NCI-H1105 (cell line): ENCODE measurements at regions not wholly inside any gene's neighbourhood (a gene's known extent, or its start where the extent isn't known, plus 50 kb on each side); places are given as distances from the start of the nearest gene placed in this dataset.
A peak's percentile ranks its signal among the peaks of the same experiment; 100 is the strongest.

Experiments used
- DNase-seq: peaks from one replicate; lab custom pipeline; 2025; lab: John Stamatoyannopoulos, UW

DNA sequence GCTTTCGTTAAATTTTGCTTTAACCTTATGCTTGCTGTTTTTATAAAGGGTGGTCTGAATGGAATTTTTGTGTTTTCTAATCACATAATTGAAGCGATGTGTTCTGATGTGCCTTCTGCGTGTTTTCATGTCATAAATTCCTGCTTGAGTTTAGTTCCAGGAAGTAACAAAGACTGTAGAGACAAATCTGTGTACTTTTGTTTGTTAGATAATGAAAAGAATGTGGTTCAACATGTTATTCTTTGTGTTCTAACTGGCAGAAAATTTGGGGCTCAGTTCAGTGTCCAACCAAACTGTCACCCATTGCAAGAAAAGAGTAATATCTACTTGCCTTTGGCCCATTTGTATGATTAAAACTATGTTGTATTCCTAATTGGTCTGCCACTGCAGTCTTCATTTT is 324.0 kb downstream of the DIPK2A start:
- DNase-seq = no peak

DNA sequence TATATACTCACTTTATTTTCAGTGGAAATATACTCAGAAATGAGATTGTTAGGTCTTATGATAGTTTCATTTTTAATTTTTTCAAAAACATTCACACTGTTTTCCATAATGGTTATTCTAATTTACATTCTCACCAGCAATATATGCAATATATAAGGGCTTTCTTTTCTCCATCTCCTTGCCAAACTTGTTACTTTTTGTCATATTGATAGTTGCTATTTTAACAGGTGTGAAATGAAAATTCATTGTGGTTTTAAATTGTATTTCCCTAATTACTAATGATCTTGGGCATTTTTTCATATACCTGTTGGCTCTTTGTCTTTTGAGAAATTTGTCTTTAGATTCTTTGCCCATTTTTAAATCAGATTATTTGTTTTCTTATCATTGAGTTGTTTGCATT is 325.2 kb downstream of the DIPK2A start:
- no peak for DNase-seq

DNA sequence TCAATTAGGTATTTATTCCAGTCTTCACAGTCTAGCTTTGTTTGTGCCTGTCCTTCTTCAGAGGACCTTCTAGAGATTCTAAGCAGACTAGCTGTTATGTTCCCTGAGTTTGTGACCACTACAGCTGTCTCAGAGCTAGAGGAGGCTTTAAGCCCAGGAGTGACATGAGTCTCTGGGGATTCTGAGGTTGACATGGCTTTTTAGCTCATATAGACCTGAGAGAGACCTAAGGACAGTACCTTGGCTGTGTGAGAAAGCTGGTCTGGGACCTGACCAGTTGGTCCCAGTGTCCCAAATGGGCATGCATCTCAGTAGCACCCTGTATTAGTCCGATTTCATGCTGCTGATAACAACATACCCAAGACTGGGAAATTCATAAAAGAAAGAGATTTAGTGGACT is 330.2 kb downstream of the DIPK2A start:
- DNase-seq = no peak

DNA sequence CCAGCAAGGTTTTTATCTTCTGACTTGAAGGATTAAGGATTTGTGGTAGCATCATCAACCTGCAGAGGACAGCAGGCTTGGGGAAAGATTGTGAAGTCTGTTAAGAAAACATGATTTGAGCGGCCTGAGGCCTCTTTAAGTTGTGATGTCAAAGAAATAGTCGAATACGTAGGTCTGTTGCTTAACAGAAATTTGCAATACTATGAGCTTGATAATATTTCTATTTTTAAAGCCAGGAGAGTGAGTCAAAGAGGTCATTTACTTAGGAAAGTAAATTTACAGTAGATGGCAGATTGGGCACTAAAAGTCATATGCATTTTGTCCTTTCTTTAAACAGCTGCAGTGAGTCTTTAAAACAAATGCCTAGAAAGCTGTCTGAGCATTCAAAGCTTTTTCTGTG is 336.3 kb downstream of the DIPK2A start:
- DNase-seq = no peak

DNA sequence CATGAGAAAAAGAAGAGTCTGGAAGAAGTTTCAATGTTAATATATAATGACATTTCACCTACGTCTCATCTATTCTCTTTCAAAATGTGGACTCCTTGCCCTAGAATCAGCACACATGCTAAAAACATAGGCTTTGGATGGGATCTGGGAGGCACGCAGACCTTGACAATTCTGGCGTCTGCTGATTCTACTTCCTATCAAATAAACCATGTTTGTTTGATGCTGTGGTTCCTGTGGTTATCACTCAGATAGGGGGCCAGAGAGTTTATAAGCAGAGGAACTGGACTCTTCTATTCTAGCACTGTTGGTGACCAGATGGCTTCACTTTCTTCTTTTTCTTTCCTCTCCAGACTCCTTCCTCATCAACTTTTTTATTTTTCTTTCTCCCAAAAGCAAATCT is 336.8 kb downstream of the DIPK2A start:
- DNase-seq = no peak

DNA sequence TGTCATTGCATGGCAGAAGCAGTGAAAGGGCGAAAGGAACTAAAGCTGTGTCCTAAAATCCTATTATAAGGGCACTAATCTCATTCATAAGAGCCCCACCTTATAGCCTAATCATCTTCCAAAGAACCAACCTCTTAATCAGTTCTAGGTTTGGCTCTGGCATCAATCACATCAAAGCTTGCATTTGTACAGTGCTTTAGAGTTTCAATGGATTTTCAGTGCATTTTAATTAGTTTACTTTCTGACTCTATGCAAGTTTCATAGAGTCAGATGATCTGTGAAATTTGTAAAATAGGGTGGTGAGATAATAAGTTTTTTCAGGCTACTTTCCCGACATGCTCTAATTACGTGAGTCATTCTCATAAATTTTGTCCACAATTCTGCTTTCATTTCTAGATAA is 341.1 kb downstream of the DIPK2A start:
- no peak for DNase-seq

DNA sequence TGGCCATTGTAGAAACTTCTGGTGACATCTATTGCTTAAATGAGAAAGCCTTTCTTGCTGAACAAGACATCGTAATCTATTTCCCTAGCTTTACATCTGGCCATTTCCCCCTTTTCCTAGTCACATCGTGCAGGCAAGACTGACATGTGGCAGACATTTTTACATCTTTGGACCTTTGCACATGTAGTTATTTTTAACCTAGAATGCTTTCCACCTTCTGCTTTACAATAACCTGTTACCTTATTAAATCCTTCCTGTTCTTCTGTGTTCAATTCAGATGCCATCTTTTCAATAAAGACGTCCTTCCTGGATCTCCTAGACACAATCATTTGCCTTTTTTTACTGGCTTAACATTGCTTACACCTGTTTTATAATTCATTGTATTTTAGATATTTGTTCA is 343.3 kb downstream of the DIPK2A start:
- no peak for DNase-seq

DNA sequence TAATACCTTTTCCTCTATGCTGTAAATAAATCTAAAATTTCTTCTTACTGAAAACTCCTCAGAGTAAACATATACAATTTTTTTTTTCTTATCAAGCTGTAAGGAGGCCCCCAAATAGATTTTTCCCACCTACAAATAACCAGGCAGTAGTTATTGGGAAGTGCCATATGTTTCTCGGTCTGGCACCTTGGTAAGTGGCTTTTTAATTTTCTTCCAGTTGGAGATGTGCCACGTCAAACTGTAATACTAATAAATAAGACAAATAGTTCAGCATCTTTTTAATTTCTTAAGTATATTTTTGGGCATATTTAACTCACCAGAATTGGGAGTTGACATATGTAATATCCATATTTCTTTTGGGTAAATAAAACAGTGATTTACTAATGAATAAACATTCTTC is 346.3 kb downstream of the DIPK2A start:
- no peak for DNase-seq

DNA sequence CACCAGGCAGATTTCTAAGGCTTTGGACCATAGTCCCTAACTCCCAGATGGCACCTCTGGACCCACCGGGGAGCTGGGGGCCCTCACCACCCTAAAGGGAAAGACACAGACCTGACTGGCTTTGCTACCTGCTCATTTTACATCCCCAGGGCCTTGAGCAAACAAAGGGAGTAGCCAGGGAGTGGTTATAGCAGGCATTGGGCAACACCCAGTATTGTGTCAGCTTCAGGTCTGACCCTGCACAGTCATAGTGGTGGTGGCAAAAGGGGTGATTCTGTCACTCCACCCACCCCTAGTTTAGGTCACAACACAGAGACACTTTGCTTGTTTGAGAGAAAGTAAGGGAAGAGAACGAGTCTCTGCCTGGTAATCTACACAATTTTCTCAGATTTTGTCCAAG is 352.5 kb downstream of the DIPK2A start:
- no peak for DNase-seq

DNA sequence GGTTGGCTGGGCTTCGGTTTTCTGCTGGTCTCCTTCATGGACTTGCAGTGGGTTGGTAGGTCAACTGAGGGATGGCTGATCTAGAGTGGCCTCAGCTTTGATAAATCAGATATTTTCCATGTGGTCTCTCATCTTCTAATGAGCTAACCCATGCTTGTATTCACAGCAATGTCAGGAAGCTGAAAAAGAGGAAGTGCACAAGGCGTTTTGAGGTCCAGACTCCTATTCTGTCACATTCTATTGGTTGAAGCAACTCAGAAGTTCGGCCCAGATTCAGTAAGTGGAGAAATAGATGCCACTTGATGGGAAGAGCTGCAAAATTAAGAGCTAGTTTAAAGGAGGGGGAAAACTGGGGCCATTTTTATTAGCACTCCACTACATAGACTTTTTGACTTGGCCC is 361.2 kb downstream of the DIPK2A start:
- no peak for DNase-seq

DNA sequence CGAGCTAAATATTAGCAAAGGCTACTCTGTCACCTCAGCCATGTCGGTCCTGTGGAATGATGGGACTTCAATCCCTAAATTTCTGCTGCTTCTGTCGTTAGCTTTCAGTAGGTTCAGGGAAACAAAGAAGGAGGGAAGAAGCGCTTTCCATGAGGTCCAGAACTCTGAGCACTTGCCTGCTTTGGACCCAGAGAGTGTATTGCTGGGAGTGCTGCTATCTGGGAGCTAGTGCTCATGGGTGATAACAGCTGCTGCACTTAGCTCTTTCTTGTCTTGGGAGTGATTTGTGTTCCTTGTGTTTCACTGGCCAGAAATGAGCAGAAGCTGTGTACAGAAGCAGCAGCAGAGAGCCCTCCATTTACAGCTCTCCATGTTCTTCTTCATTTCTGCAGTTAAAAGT is 369.8 kb downstream of the DIPK2A start:
- DNase-seq = no peak

DNA sequence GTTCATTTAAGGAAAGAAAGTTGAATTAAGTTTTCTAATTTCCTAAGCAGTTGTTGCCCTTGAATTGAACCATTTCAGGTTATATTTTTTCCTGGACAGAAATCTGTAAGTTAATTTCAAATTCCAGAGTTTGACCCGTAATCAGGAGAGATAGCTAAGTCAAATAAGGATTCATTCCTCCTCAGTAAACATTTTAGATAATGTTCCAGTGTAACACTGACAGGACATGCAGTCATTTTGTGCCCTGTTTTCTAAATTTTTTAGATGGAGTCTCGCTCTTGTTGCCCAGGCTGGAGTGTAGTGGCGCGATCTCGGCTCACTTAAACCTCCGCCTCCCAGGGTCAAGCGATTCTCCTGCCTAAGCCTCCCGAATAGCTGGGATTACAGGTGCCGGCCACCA is 371.7 kb downstream of the DIPK2A start:
- DNase-seq = no peak

DNA sequence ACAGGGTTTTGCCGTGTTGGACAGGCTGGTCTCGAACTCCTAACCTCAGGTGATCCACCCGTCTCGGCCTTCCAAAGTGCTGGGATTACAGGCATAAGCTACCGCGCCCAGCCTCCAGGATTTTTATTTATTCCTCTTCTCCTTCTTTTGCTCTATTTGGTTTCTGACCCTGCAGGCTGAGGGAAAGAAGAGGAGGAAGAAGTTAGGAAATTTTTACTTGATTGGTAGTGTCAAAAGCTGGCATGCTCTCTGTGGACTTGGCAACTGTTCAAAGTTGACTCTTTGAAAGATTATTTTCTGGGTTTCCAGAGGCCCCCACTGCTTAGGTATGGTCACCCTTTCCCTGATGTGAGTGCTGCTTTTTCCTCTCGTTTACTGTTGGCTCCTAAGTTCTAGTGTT is 372.2 kb downstream of the DIPK2A start:
- DNase-seq = no peak

DNA sequence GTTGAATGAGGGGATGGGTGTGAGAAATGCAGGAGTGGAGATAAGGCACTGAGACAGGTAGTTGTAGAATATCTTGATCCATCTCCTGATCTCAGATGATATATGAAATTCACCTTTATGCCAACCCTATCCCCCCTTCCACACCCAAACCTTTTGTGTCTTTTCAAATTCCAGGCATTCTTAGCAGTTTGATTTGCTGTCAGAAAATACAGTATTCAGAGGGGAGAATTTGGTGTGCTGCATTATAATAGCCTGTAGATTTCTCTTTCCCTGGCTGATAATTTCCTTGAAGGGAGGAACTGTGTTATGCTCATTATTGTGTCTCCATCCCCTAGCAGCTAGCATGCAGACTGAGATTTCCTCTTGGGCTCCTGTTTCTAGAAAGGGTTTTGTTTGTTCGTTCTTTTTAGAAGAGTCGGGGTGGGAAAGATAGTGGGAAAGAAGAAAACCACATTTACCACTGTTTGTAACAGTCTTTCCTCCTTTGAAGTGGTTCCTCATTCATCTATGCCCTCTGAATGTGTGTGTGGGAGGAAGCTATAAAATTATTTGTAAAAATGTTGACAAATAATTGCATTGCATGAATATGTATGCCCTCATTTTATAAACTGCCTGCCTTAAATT is 373.4 kb downstream of the DIPK2A start:
- no peak for DNase-seq

DNA sequence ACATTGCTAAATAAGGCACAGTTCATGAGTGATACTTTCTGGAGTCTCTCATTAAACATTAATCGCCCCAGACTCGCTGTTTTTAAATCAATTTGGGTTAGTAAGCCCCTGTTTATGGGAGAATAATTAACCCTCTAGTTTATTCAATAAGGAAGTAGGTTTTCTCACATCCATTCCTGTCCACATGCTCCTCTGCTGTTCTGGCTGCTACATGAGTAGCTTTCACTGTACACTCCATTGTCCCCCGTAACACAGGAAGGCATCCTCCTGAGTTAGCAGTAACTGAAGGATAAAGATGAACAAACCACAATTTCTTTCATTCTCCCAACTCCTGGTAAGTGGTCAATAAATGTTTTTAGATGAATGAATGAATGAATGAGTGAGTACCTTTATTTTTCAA is 378.5 kb downstream of the DIPK2A start:
- no peak for DNase-seq

DNA sequence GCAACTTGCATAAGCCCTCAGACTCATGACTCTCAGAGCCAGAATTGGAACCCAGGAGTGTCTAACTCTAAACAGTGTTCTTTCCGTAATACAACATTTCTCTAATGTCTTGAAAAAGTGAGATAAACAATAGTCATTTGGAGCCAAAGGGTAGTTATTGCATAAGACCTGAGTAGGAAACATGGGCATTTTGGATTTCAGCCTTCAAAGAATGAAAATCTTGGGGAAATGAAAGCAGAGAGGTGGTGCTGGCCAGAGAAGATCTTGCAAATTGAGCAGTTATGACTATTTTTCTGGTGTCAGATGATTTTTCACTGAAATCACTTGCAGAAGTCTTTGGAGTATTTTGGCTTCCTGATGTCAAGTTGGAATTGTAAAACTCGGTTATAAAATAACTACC is 379.4 kb downstream of the DIPK2A start:
- no peak for DNase-seq

DNA sequence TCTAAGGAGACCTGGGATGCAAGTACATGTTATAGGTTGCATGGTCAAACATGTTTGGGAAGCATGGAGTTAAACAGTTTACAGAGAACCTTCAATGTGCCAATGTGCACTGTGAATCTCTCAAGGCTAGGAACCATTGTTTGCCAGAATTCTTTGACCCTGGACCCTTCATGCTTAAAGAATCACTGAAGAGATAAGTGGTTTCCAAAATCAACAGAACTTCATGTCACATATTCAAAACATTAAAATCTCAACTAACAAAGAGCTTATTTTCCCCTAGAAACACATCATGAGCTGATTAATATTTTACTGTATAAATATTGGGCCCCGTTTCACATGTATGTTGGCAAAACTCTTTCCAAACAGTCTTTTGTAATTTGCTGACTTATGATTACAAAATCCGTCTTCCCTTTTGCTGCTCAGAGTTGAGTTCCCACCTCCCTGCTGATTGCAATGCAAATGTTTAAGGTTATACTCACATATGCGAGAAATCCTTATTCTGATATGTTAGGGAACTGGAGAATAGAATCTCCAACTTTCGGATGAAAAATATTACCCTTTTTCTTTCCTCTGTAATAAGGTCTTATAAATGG is 380.2 kb downstream of the DIPK2A start:
- DNase-seq = no peak

DNA sequence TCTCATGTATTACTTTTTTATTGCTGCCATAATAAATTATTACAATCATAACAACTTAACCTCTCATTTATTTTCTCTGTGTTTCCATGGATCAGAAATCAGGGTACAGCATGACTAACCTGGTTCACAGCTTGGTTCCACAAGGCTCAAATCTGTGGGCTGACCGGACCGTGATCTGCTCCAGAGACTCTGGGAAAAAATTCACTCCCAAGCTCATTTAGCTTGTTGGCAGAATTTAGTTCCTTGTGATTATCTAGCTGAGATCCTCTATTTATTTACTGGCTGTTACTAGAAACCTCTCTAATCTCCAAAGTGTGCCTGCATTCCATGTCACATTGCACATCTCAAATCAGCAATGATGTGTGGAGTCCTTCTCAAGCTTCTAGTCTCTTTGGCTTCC is 386.6 kb downstream of the DIPK2A start:
- DNase-seq = no peak

DNA sequence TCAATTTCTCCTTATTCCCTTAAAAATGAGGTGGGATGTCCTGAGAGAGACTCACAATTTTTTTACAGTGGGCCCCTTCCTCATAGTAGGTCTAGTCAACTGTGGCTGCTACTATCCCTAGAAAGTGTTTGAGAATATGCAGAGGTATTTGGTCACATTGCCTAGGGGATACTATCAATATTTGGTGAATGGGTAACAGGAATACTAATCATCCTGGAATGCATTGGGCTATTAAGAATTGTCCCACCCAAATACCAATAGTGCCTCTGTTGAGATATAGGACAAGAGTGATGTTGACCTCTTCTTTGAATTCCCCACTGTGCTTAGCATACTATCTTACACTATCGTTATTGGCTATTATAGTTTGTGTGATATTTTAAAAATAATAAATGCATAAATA is 389.4 kb downstream of the DIPK2A start:
- DNase-seq = no peak

DNA sequence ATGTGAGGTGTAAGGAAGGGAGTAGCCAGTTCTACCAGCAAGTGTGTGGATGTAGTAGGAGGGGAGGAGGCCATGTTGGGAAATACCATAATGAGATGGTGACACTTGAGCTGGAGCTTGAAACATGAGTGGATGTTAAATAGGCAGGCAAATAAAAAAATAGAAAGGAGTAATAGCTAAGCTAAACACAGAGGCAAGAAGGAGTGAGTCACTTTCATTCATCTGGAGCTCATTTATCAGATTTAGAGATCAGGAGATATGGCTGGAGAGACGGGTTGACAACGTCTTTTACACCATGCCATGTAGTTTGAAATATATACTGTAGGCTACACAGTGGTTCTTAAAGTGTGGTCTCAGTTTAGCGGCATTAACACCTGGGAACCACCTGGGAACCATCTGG is 390.5 kb downstream of the DIPK2A start:
- no peak for DNase-seq

DNA sequence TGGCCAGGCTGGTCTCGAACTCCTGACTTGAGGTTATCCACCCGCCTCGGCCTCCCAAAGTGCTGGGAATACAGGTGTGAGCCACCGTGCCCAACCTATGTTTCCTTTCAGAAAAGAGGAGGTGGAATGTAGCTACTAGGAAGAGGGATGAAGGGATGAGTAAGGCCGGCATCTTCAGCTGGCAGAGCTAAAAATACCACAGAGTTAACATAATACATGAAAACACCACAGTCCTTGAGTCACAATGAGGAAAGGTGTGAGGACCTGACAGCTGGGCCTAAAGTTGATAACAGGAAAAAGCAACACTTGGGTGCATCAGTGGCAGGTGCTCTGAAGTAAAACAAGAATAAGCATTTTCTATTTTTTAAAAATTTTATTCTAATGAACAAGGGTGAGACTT is 392.2 kb downstream of the DIPK2A start:
- no peak for DNase-seq

DNA sequence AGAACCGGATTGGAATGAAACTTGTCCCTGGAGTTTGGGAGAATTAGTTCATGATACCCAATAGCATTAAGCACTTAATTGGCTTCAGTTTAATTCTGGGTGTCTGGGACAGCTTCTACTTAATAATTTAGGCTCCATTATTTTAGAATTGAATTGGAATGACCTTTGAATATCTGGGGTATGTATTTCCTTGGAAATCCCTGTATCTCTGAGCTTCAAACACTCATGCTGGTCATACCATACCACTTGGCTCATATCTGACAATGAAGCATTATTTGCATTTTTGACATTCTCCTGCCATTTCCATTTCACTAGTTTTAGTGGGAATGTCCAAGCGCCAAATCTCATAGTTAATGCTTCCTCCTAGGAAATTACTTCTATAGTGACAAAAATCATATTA is 393.1 kb downstream of the DIPK2A start:
- no peak for DNase-seq

DNA sequence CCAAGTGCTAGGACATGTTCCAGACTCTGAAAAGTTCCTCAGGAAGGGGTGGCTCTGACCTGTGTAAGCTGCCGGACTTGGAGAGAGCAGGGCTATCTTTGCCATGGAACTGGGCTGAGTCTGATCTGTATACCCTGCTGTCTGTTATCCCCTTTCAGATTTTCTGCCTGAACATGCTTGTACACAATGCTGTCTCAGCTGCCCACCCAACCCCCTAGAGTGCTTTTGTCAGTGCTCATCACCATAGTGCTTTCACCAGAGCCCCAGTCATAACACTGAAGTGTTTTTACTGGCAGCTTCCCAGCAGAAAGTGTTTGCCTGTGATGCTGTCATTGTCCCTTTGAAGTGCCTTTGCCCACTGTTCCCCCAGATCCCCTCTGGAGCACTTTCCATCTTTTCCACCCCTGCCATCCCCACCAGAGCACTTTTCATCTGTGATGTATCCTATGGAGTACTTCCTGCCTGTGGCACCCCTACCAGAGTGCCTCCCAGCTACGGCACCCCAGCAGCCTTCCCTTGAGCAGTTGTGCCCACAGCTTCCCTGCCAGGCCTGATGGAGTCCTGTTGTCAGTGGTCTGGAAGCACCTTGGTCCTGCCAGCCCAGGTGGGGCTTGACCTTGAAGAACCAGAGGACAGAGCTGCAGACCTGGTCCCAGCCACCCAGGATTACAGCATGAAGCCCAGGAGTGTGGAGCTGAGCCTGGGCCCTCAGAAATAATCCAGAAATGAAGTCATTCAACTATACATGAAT is 397.7 kb downstream of the DIPK2A start:
- DNase-seq = peak; percentile 22

DNA sequence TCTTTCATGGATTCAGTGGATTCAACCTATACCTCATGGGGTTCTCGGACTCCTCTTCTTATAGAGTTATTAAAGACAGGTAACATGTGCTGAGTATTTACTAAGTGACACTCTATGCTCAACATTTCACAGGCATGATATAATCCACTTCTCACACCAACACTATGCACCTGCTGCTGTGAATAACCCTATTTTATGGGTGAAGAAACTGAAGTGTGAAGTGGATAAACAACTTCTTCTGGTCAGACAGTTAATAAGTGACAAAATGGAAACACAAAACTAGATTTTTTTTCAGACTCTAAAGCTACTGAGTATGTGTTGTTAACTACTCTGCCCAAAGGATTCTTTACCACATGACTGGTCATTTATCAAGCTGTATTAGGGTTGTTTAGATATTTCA is 403.5 kb downstream of the DIPK2A start:
- no peak for DNase-seq
